HG02588 (cell line): ENCODE measurements at regions not wholly inside any gene's neighbourhood (a gene's known extent, or its start where the extent isn't known, plus 50 kb on each side); places are given as distances from the start of the nearest gene placed in this dataset.
"Not testable (repeated sequence)": the region's sequence is repeated elsewhere in the genome, so short reads cannot be mapped to it uniquely, and the experiment has no call there.

Source experiments
- ATAC-seq: cut with Tn5 transposase; IDR thresholded peaks from one replicate; pipeline ENCODE4 v1.9.1; 2021; ENCODE audit warnings: mild to moderate bottlenecking, moderate library complexity; ENCODE audit not compliant: unreplicated experiment

DNA sequence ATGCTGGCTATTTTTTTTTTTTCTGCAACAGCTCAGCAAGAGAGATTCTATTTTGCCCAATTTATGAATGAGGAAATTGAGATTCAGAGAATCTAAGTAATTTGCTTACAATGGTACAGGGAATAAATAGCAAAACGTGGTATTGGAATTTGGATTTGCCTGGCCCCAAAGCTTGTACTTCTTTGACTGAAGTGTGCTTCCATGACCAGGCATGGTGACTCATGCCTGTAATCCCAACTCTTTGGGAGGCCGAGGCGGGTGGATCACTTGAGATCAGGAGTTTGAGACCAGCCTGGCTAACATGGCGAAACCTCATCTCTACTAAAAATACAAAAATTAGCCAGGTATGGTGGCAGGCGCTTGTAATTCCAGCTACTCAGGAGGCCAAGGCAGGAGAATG is 591.1 kb downstream of the CSNK1G3 start:
- not testable (repeated sequence) for ATAC-seq

GRCh38 chr5:124102486-124102885 is 590.5 kb downstream of the CSNK1G3 start:
- ATAC-seq, result no peak

DNA sequence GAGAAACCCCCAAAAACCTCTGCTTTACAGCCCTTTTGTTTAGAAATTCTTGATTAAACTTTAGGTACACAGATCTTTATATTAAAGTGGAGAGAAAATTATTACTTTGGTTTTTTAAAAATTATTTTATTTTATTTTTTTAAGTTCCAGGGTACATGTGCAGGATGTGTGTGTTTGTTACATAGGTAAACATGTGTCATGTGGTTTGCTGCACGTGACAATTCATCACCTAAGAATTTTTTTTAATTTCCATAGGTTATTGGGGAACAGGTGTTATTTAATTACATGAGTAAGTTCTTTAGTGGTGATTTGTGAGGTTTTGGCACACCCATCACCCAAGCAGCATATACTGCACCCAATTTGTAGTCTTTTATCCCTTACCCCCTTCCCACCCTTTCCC is 581.7 kb downstream of the CSNK1G3 start:
- no peak for ATAC-seq

- ATAC-seq, result no peak
Observed at GRCh38 chr5:124090115-124090514, 578.1 kb downstream of the CSNK1G3 start.

GRCh38 chr5:124089578-124089977 is 577.6 kb downstream of the CSNK1G3 start:
- no peak for ATAC-seq

DNA sequence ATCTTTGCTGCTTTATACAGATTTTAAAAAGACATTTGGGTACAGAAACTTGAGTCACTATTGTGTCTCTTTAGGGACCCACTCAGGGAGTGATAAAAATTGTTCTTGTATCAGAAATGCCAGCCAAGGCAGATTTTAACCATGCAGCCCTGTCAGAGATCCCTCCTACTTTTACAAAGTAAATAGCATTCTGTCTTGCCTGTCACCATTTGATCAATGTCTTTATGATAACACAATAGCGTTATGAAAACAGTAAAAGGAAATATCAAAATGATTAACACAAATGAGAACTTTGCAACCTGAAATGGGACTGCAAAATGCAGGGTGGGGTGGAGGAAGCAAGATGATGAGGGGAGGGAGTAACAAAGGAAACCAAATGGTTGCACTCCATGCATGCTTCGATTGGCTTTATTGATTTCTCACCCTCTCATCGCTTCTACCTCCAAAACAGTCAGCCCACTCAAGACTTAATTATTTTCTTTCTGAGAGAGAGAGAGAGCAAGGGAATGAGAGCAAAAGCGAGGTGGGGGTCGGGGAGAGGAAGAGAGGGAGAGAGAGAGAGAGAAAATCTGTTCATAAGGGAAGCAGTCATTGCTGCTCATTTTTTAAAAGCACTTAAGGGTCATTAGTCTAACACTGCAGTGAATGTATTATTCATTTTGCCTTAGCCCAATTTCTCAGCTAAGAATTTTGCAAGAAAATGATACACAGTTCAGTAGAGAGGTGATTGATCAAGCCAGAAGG is 576.5 kb downstream of the CSNK1G3 start:
- ATAC-seq, result no peak

DNA sequence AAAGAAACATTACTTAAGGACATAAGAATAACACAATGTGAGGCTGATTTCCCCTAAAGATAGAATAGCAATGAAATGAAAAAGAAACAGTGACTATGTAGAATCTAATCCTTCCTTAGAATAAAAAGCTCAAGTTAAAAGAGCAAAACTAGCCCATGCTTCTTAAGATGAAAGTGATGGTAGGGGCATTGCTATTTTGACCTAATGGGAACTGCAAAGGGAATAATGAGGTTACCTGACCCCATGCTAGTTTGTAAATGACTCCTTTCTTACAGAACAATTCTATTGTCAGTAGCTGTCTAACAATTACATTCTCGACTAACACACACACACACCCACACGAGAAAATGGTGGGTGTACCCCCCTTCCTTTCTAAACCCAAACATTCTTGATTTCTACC is 575.8 kb downstream of the CSNK1G3 start:
- ATAC-seq, result no peak

DNA sequence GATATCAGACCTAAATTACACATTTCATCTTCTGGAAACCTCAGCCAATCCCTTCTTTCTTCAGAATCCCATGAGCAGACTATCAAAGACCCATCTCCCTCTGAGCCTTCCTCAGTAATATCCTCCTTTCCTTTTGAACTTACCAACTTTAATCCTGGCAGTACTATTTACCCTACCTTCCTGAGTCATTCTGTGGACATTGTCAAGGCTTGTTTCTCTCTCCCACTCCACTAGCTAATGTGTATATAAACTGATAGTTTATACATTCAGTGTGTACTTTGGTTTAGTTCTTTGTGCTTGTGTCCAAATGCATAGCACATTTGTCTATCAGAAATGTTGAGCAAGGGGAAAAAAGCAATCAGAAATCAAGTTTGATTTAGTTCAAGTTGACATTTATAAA is 568.3 kb downstream of the CSNK1G3 start:
- no peak for ATAC-seq

DNA sequence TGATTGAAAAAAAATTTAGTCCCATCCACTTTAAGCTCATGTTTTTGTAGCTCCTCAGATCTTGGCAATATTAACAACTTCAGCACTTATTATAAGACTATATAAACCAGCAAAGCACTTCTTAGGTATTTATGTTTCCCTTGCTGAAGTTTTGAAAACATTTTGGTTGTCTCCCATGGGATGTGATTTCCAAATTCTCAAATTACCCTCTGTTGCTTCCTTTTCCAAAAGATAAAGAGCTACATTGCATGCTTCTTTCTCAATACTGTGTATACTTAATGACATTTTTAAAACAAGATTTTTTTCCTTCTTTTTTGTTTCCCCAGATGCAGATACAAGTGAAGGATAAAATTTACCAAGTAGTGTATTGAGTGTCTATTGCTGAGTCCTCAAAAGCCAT is 567.1 kb downstream of the CSNK1G3 start:
- ATAC-seq, result no peak

GRCh38 chr5:124074500-124074899 is 562.5 kb downstream of the CSNK1G3 start:
- no peak for ATAC-seq

GRCh38 chr5:124072570-124072969 is 560.6 kb downstream of the CSNK1G3 start:
- ATAC-seq, result no peak

GRCh38 chr5:124071039-124071438 is 559.1 kb downstream of the CSNK1G3 start:
- no peak for ATAC-seq

DNA sequence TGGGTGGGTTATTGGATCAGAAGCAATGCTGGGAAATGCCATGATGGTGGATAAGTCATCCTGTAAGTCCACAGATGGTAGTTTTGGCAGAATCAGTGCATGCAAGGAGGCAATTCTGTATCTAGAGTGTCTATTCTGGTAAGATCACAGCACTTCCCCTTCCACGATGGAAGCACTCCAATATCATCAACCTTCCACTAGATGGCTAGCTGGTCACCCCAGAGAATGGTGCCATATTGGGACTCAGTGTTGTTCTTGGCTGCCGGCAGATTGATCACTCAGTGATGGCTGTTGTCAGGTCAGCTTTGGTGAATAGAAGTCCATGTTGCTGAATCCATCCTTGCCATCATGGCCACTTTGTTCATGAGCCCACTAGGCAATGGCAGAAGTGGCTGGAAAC is 553.5 kb downstream of the CSNK1G3 start:
- no peak for ATAC-seq

DNA sequence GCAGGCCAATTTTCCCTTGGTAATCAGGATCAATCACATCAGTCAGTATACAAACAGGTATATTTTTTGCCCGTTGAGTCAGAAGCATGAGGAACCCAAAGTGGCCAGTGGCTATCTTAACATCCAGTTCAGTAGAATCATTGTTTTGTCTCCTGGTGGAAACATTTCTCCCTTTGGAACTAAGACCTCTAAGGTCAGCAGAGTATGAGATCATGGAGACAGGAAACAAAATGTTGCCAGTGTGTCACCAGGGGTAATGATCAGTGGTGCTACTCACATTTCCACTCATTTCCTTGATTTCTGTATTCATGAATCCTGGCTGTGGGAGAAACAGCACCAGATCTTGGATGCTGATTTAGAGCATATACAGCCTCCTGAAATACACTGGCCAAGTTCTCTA is 553.0 kb downstream of the CSNK1G3 start:
- no peak for ATAC-seq

- no peak for ATAC-seq
Observed at GRCh38 chr5:124061663-124062062, 549.7 kb downstream of the CSNK1G3 start.

DNA sequence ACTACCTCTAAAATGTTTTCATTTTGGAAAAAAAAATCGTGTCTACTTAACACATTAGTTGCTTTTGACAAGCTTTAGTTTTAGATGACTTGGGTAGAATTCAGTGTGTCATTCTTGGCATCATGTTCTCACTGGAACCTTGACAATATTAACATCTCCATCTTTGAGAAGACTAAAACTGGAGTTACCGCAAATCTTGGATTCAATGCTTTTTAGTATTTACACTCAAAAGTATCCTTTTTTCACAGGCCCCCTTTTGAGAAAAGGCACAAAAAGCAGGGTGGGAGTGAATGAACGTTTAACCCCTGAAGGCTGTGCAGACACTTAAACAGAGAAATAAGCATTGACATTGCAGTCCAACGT is 549.1 kb downstream of the CSNK1G3 start:
- ATAC-seq, result no peak

DNA sequence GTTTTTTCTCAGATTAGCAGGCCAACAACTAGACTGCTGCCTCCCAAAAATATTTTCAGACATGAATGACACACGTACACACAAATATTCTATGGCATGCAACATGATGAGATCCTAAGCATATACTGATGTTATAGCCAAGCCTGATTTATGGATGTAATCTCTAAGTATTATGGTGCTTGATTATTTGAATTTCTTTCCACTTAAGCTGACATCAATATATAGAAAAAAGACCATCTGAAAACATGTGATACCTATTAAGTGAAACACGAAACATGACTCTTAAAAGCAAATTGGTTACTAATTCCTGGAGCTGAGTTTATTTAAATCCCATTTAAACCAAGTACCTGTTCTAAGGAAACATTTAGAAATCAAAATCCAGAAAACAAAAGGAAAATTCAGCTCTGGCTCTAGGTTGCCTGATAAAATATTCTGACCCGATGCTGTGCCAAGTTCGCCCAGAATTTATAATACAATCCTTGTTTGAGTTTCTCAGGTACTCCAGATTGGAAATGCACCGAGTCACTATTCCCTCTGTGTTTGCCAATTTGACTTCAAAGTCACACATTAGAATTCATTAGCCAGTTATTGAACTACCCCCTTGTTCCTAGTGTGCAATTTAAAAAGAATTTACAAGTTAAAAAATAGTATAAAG is 548.6 kb downstream of the CSNK1G3 start:
- ATAC-seq, result no peak

GRCh38 chr5:124060011-124060410 is 548.0 kb downstream of the CSNK1G3 start:
- ATAC-seq, result no peak

- ATAC-seq, result no peak
Observed at GRCh38 chr5:124059200-124059599, 547.2 kb downstream of the CSNK1G3 start.

DNA sequence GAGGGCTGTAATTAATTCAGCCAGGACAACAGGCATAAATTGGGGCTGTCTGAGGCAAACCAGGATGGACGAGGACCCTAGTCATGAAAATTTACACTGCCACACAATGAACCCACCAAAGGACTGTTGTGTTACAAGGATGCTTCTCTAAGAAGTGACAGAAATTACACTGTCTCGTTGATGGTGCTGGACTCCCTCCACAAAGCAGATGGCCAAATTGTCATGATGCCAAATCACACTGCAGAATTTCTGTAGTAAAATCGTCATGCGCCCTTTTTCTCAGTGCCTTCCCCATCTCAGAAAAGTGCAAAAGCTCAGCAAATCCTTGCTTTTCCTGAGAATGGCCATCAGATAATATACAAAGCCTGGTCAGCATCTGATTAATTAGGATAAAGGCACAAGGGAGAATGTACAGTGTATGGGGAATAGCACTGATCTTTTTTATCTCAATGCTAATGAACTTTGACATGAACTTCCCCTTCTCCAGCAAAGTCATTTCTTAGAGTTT is 545.8 kb downstream of the CSNK1G3 start:
- no peak for ATAC-seq

GRCh38 chr5:124056991-124057723 is 545.2 kb downstream of the CSNK1G3 start:
- ATAC-seq, result peak; percentile 51
